ENCODE measurements at regions not wholly inside any gene's neighbourhood (a gene's known extent, or its start where the extent isn't known, plus 50 kb on each side); places are given as distances from the start of the nearest gene placed in this dataset.
"Not testable (repeated sequence)": the region's sequence is repeated elsewhere in the genome, so short reads cannot be mapped to it uniquely, and the experiment has no call there.

DNA sequence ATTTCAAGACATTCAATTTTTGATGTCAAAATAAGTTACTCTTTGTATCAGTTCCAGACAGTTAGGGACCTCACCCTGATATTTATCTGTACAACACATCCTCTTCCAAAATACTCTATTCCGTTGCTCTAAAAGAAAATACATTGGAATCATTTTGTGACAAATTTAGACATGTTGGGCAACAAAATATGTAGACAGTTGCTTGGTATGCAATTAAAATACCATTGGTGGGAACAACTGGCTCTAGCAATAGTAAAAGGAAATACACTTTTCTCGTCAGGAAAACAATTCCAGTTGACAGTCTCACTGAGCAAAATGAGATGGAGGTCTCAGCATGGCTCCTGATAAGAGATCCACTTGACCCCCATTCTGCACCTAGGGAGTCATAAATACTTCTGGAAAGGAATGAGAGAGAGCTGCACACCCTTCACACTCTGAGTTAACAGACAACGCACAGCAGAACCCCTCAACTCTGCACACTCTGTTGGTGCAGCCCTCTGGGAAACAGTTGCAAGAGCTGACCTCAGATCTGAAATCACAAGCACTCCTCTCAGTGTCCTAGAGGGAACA is 171.3 kb upstream of the NT5E start:
- CTCF ChIA-PET, result interaction anchor here (0.7 to 1.0 kb wide), 2 partner anchors 45 to 1051 kb away, joined by 3 to 4 read pairs; partner anchors contain the start of gene CEP162
- TF ChIP-seq, protein P1, sequence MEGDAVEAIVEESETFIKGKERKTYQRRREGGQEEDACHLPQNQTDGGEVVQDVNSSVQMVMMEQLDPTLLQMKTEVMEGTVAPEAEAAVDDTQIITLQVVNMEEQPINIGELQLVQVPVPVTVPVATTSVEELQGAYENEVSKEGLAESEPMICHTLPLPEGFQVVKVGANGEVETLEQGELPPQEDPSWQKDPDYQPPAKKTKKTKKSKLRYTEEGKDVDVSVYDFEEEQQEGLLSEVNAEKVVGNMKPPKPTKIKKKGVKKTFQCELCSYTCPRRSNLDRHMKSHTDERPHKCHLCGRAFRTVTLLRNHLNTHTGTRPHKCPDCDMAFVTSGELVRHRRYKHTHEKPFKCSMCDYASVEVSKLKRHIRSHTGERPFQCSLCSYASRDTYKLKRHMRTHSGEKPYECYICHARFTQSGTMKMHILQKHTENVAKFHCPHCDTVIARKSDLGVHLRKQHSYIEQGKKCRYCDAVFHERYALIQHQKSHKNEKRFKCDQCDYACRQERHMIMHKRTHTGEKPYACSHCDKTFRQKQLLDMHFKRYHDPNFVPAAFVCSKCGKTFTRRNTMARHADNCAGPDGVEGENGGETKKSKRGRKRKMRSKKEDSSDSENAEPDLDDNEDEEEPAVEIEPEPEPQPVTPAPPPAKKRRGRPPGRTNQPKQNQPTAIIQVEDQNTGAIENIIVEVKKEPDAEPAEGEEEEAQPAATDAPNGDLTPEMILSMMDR (conservative IDR thresholded peaks at IDR 0.05; ENCODE audit: low read depth), result no peak
- POLR2A ChIA-PET (ENCODE audit: low non-redundant PET), result no interaction called here
- DNase-seq (ENCODE audit: low spot score), result no peak
- H3K27ac ChIP-seq, result no peak overlapping the region

DNA sequence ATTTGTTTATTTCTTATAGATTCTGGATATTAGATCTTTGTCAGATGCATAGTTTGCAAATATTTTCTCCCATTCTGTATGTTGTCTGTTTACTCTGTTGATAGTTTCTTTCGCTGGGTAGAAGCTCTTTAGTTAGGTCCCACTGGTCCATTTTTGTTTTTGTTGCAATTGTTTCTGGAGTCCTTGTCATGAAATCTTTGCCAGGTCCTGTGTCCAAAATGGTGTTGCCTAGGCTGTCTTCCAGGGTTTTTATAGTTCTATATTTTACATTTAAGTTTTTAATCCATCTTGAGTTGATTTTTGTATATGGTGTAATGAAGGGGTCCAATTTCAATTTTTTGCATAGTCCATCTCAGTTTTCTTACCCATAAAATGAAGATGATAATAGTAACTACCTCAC is 173.9 kb upstream of the NT5E start:
- DNase-seq (ENCODE audit: low spot score); CTCF ChIA-PET; H3K27ac ChIP-seq; POLR2A ChIA-PET (ENCODE audit: low non-redundant PET): not testable (repeated sequence)

DNA sequence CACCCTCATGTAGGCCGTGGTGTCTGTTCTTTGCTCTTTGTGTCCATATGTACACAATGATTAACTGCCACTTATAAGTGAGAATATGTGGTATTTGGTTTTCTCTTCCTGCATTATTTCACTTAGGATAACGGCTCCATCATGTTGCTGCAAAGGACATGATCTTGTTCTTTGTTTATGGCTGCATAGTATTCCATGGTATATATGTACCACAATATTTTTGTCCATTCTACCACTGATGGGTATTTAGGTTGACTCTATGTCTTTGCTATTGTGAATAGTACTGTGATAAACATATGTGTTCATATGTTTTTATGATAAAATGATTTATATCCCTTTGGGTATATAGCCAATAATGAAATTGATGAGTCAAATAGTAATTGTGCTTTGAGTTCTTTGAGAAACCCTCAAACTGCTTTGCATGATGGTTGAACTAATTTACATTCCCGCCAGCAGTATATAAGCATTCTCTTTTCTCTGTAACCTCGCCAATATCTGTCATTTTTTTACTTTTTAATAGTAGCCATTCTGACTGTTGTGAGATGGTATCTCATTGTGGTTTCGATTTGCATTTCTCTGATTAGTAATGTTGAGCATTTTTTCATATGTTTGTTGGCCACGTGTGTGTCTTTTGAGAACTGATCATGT is 174.4 kb upstream of the NT5E start:
- H3K27ac ChIP-seq, result no peak overlapping the region
- POLR2A ChIA-PET (ENCODE audit: low non-redundant PET), result no interaction called here
- TF ChIP-seq, protein P1 (conservative IDR thresholded peaks at IDR 0.05; ENCODE audit: low read depth), result no peak
- CTCF ChIA-PET, result no interaction called here
- no peak for DNase-seq (ENCODE audit: low spot score)

DNA sequence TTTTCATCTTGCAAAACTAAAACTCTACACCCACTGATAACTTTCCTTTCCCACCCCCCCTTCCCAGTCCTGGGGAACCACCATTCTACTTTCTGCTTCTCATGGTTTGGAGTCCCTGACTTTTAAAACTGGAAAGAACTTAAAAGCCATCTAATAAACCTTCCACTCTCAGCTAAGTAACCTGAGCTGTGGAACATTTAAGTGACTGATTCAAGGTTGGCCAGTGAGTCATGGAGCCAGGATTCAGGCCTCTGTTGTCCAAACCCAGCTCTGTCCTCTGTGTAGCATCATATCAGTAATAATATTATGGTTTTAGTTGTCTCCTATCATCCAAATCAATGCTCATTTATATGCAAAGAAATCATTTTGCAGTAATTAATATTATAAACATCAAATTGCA is 176.0 kb upstream of the NT5E start:
- TF ChIP-seq, protein P1 (conservative IDR thresholded peaks at IDR 0.05; ENCODE audit: low read depth), result no peak
- CTCF ChIA-PET, result interaction anchor here (0.6 kb wide), 1 partner anchor 10 kb away, joined by 3 read pairs; no protein-coding TSS in a partner anchor
- no peak overlapping the region for H3K27ac ChIP-seq
- POLR2A ChIA-PET (ENCODE audit: low non-redundant PET), result no interaction called here
- DNase-seq (ENCODE audit: low spot score), result no peak

DNA sequence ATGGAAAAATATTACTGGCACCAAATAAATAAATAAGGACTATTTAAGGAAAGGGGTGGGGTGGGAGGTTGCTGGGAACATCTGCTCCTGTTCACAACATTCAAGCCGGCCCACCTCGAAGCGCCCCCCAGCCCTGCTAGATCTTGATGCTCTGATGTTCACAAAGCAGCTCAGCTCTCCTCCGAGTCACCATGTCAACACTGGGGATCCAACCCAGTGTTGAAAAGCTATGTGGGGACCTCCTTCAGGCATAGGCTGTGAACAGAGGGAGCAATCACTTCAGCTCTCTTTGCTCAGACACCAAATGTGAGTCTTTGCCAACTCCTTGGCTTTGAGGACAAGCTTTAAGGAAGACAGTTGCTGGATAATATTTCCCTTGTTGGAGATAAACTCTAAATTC is 176.8 kb upstream of the NT5E start:
- ChIA-PET CTCF (no interaction called here), POLR2A (ENCODE audit: low non-redundant PET) (no interaction called here)
- TF ChIP-seq, protein P1 (conservative IDR thresholded peaks at IDR 0.05; ENCODE audit: low read depth), result no peak
- no peak overlapping the region for H3K27ac ChIP-seq
- DNase-seq (ENCODE audit: low spot score), result no peak

DNA sequence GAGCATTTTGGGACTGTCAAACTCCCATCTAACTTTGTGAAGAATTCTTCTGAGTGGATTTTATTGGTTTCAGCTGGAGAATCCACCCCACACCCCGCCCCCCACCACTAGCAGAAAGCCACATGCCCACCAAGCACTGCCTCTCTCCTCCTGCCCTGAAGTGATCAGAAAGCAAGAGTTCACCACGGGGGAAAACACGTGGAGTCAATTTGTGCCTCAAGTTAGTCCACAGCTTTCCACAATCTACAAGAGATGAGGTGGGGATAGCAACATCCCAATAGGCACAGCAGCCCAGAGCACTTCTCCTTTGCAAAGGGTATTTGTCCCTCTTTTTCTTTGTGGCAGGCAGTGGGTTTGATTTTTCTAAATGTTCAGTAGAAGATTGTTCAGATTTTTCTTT is 177.3 kb upstream of the NT5E start:
- ChIA-PET POLR2A (ENCODE audit: low non-redundant PET) (no interaction called here), CTCF (no interaction called here)
- DNase-seq (ENCODE audit: low spot score), result no peak
- TF ChIP-seq, protein P1 (conservative IDR thresholded peaks at IDR 0.05; ENCODE audit: low read depth), result no peak
- no peak overlapping the region for H3K27ac ChIP-seq

DNA sequence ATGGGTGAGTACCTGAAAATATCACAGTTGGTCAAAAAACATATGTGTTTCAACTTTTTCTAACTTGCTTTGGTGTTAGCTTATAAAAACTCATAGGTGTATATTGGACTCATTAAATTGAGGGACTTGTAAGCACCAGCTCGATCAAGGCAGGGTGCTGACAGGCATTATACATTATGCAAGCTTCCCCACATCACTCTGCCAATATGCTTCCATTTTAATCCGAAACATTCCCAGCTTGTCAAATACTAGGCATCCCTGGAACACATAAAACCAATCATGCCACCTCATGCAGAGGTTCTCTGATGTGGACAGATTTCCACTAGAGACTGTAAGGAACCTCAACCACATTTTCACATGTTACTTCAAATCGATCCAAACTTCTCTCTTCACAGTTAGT is 187.3 kb upstream of the NT5E start:
- CTCF ChIA-PET, result no interaction called here
- POLR2A ChIA-PET (ENCODE audit: low non-redundant PET), result no interaction called here
- DNase-seq (ENCODE audit: low spot score), result no peak
- TF ChIP-seq, protein P1 (conservative IDR thresholded peaks at IDR 0.05; ENCODE audit: low read depth), result no peak
- H3K27ac ChIP-seq, result no peak overlapping the region

Measured in RWPE1 (cell line).